Trophoblast cell (in vitro differentiated cells and primary cell): ENCODE measurements at regions not wholly inside any gene's neighbourhood (a gene's known extent, or its start where the extent isn't known, plus 50 kb on each side); places are given as distances from the start of the nearest gene placed in this dataset.
"Not testable (repeated sequence)": the region's sequence is repeated elsewhere in the genome, so short reads cannot be mapped to it uniquely, and the experiment has no call there.

Experiments
- DNase-seq, 2 donors: peaks; one replicate each; pipeline ENCODE4 v3.0.0-alpha.2; 2016
- H2AFZ ChIP-seq: 2 replicates; pipeline ENCODE4 v1.6.1; 2013; ENCODE audit warnings: low read length, moderate library complexity, mild to moderate bottlenecking; ENCODE audit not compliant: insufficient read depth, poor library complexity
- H2AK5ac ChIP-seq: 2 replicates; pipeline ENCODE4 v1.6.1; 2013; ENCODE audit warnings: mild to moderate bottlenecking, low read length
- H2BK120ac ChIP-seq: 2 replicates; pipeline ENCODE4 v1.6.1; 2013; ENCODE audit warnings: low read length, mild to moderate bottlenecking, moderate library complexity; ENCODE audit not compliant: insufficient read depth, poor library complexity
- H2BK12ac ChIP-seq: 2 replicates; pipeline ENCODE4 v1.6.1; 2013; ENCODE audit warnings: mild to moderate bottlenecking, low read length, moderate library complexity
- H2BK5ac ChIP-seq: 2 replicates; pipeline ENCODE4 v1.6.1; 2013; ENCODE audit warnings: low read length, low read depth, moderate library complexity, mild to moderate bottlenecking; ENCODE audit not compliant: poor library complexity
- H3K14ac ChIP-seq: 2 replicates; pipeline ENCODE4 v1.6.1; 2013; ENCODE audit warnings: mild to moderate bottlenecking, low read length
- H3K18ac ChIP-seq: 2 replicates; pipeline ENCODE4 v1.6.1; 2013; ENCODE audit warnings: mild to moderate bottlenecking, low read length
- H3K23ac ChIP-seq: 2 replicates; pipeline ENCODE4 v1.6.1; 2013; ENCODE audit warnings: low read length
- H3K27ac ChIP-seq: 2 replicates; pipeline ENCODE4 v1.5.1; 2013; ENCODE audit warnings: low read depth, mild to moderate bottlenecking, inconsistent platforms, low read length, moderate library complexity
- H3K27me3 ChIP-seq: 2 replicates; pipeline ENCODE4 v1.6.1; 2013; ENCODE audit warnings: inconsistent platforms, mild to moderate bottlenecking, low read length, moderate library complexity; ENCODE audit not compliant: insufficient read depth
- H3K36me3 ChIP-seq, 2 experiments: 1 replicate in 1 of 2; 2 replicates in 1 of 2; pipeline ENCODE4 v1.6.1; 2013; ENCODE audit warnings: low read length in 2 of 2, mild to moderate bottlenecking in 2 of 2, moderate library complexity in 1 of 2; ENCODE audit not compliant: insufficient read depth in 2 of 2, control insufficient read depth in 1 of 2
- H3K4ac ChIP-seq: 2 replicates; pipeline ENCODE4 v1.6.1; 2013; ENCODE audit warnings: low read depth, mild to moderate bottlenecking, low read length, moderate library complexity
- H3K4me1 ChIP-seq, 2 experiments: 1 replicate in 1 of 2; 2 replicates in 1 of 2; pipeline ENCODE4 v1.6.1; 2013; ENCODE audit warnings: low read length in 2 of 2, mild to moderate bottlenecking in 2 of 2, moderate library complexity in 1 of 2; ENCODE audit not compliant: insufficient read depth in 2 of 2, control insufficient read depth in 1 of 2
- H3K4me2 ChIP-seq: 2 replicates; pipeline ENCODE4 v1.6.1; 2013; ENCODE audit warnings: inconsistent platforms, mild to moderate bottlenecking, low read length, moderate library complexity
- H3K4me3 ChIP-seq: 2 replicates; pipeline ENCODE4 v1.5.1; 2013; ENCODE audit warnings: mild to moderate bottlenecking, low read depth, low read length, inconsistent platforms
- H3K79me1 ChIP-seq: one replicate; pipeline ENCODE4 v1.6.1; 2013; ENCODE audit warnings: low read length
- H3K79me2 ChIP-seq: 2 replicates; pipeline ENCODE4 v1.6.1; 2013; ENCODE audit warnings: low read length, mild to moderate bottlenecking; ENCODE audit not compliant: control insufficient read depth, insufficient read depth, poor library complexity
- H3K9ac ChIP-seq: 2 replicates; pipeline ENCODE4 v1.6.1; 2013; ENCODE audit warnings: mild to moderate bottlenecking, low read length
- H3K9me3 ChIP-seq: 2 replicates; pipeline ENCODE4 v1.6.1; 2013; ENCODE audit warnings: low read depth, mild to moderate bottlenecking, control low read depth, inconsistent platforms, low read length; ENCODE audit not compliant: insufficient read depth
- H4K12ac ChIP-seq: 2 replicates; pipeline ENCODE4 v1.6.1; 2013; ENCODE audit warnings: low read depth, mild to moderate bottlenecking, low read length, moderate library complexity
- H4K8ac ChIP-seq: 2 replicates; pipeline ENCODE4 v1.6.1; 2013; ENCODE audit warnings: low read depth, mild to moderate bottlenecking, low read length, moderate library complexity
- H4K91ac ChIP-seq: one replicate; pipeline ENCODE4 v1.6.1; 2013; ENCODE audit warnings: low read depth, mild to moderate bottlenecking, low read length, moderate library complexity
- WGBS: extraction: QIAGEN DNeasy Blood & Tissue Kit; methylation state at CpG from one replicate; pipeline ENCODE4 v1.1.7; 2013; ENCODE audit warnings: missing lambda C conversion rate; ENCODE audit not compliant: insufficient read length, insufficient coverage; ENCODE audit errors: extremely low coverage; 5-methylcytosine and 5-hydroxymethylcytosine counted together

DNA sequence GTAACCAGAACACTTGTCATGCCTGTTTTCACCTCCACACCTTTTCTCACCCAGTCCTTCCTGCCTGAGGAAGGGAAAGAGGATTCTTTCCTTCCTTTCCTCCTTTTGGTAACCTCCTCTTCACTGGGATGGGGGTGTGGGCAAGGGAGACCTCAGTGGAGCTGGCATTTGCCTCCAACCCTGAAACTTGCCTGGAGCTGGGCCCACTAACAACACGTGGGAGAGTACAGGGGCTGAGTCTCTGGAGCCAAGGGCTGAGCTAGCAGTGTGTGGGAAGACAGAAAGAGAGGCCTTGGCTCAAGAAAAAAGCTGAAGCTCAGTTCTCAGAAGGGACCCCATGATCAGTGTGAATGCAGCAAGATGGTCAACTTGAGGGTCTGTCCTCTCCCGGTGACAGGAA is 86.6 kb upstream of the SLC6A11 start:
- no peaks in the 10 kb centered on the region for H3K27me3 ChIP-seq
- H4K12ac ChIP-seq: no peak overlapping the region
- no peak overlapping the region for H3K4me3 ChIP-seq
- H2AK5ac ChIP-seq: no peak overlapping the region
- H3K27ac ChIP-seq: no peak overlapping the region
- no peak overlapping the region for H3K23ac ChIP-seq
- H3K79me1 ChIP-seq: no peaks in the 10 kb centered on the region
- no peak overlapping the region for H2BK12ac ChIP-seq
- H2BK120ac ChIP-seq: no peak overlapping the region
- no peak overlapping the region for H4K91ac ChIP-seq
- no peak overlapping the region for H3K18ac ChIP-seq
- DNase-seq: no peak
- no peak overlapping the region for H2AFZ ChIP-seq
- peaks cover 3% of the 10 kb centered on the region for H3K9me3 ChIP-seq
- H3K9ac ChIP-seq: no peak overlapping the region
- no peak overlapping the region for H2BK5ac ChIP-seq
- no CpG with 5 or more reads among the region's 2 CpGs for WGBS
- H3K4me2 ChIP-seq: no peak overlapping the region
- H3K36me3 ChIP-seq: no peaks in the 10 kb centered on the region
- no peaks in the 10 kb centered on the region for H3K79me2 ChIP-seq
- no peak overlapping the region for H3K4ac ChIP-seq
- H3K14ac ChIP-seq: no peak overlapping the region
- no peak overlapping the region for H4K8ac ChIP-seq
- H3K4me1 ChIP-seq: no peaks in the 10 kb centered on the region

- Histone ChIP-seq H3K4ac (no peak overlapping the region), H3K14ac (no peak overlapping the region), H3K4me3 (no peak overlapping the region), H3K4me1 (no peaks in the 10 kb centered on the region), H3K27ac (no peak overlapping the region), H3K79me2 (no peaks in the 10 kb centered on the region), H3K4me2 (no peak overlapping the region), H4K91ac (no peak overlapping the region), H2BK5ac (no peak overlapping the region), H3K27me3 (no peaks in the 10 kb centered on the region), H3K9ac (no peak overlapping the region), H2AK5ac (no peak overlapping the region), H3K79me1 (no peaks in the 10 kb centered on the region), H2BK120ac (no peak overlapping the region), H4K8ac (no peak overlapping the region), H4K12ac (no peak overlapping the region), H3K23ac (no peak overlapping the region), H3K9me3 (peaks cover 2% of the 10 kb centered on the region), H3K18ac (no peak overlapping the region), H2BK12ac (no peak overlapping the region), H2AFZ (no peak overlapping the region), H3K36me3 (no peaks in the 10 kb centered on the region)
- no peak for DNase-seq
These were observed 83.7 kb upstream of the SLC6A11 start for GRCh38 chr3:10732292-10732691.

- Histone ChIP-seq H3K18ac (no peak overlapping the region), H3K23ac (no peak overlapping the region), H3K27ac (no peak overlapping the region), H3K9ac (no peak overlapping the region), H2BK5ac (no peak overlapping the region), H3K79me1 (no peaks in the 10 kb centered on the region), H4K12ac (no peak overlapping the region), H2BK12ac (no peak overlapping the region), H3K4me3 (no peak overlapping the region), H3K36me3 (no peaks in the 10 kb centered on the region), H3K9me3 (peaks cover 2% of the 10 kb centered on the region), H3K27me3 (no peaks in the 10 kb centered on the region), H2AK5ac (no peak overlapping the region), H4K91ac (no peak overlapping the region), H2AFZ (no peak overlapping the region), H3K14ac (no peak overlapping the region), H3K4me2 (no peak overlapping the region), H3K4me1 (no peaks in the 10 kb centered on the region), H3K79me2 (no peaks in the 10 kb centered on the region), H2BK120ac (no peak overlapping the region), H3K4ac (no peak overlapping the region), H4K8ac (no peak overlapping the region)
- no peak for DNase-seq
These were observed 82.7 kb upstream of the SLC6A11 start for GRCh38 chr3:10733297-10733696.

GRCh38 chr3:10736444-10736843 is 79.6 kb upstream of the SLC6A11 start:
- H3K27me3 ChIP-seq, H3K18ac ChIP-seq, H3K36me3 ChIP-seq, H3K4me2 ChIP-seq, H2AFZ ChIP-seq, H2BK120ac ChIP-seq, H2BK12ac ChIP-seq, H3K9me3 ChIP-seq, H3K27ac ChIP-seq, H4K12ac ChIP-seq, H3K4me1 ChIP-seq, H2BK5ac ChIP-seq, H4K91ac ChIP-seq, H3K4ac ChIP-seq, H4K8ac ChIP-seq, DNase-seq, H3K79me2 ChIP-seq, H3K23ac ChIP-seq, H3K79me1 ChIP-seq, H2AK5ac ChIP-seq, H3K14ac ChIP-seq, H3K4me3 ChIP-seq, H3K9ac ChIP-seq: not testable (repeated sequence)
- no CpG with 5 or more reads among the region's 3 CpGs for WGBS

DNA sequence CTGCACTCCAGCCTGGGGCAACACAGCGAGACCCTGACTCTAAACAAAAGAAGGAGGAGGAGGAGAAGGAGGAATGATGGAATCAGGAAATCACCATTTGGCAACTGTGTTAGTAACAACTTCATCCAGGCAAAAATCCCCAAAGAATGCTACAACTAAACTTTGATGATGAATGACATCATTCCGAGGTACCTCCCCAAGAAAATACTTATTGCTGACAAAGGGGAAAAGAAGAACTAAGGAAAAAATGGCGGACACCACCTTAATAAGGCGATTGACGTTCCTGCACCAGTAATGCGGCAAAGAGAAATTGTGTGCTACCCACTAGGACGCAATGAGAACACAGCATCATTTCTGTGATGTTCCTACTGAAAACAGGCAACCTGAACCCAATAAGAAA is 78.2 kb upstream of the SLC6A11 start:
- H3K4me2 ChIP-seq: no peak overlapping the region
- no peak overlapping the region for H3K9ac ChIP-seq
- no peak overlapping the region for H2BK12ac ChIP-seq
- H3K79me2 ChIP-seq: no peaks in the 10 kb centered on the region
- no peak overlapping the region for H4K8ac ChIP-seq
- no peak overlapping the region for H3K27ac ChIP-seq
- H4K12ac ChIP-seq: no peak overlapping the region
- H3K23ac ChIP-seq: no peak overlapping the region
- H2AK5ac ChIP-seq: no peak overlapping the region
- no peaks in the 10 kb centered on the region for H3K4me1 ChIP-seq
- no CpG with 5 or more reads among the region's 7 CpGs for whole genome bisulfite sequencing
- no peaks in the 10 kb centered on the region for H3K36me3 ChIP-seq
- peaks cover 2% of the 10 kb centered on the region for H3K9me3 ChIP-seq
- H2BK120ac ChIP-seq: no peak overlapping the region
- H3K79me1 ChIP-seq: no peaks in the 10 kb centered on the region
- no peak overlapping the region for H3K18ac ChIP-seq
- no peak overlapping the region for H2BK5ac ChIP-seq
- no peak overlapping the region for H3K14ac ChIP-seq
- no peak overlapping the region for H3K4ac ChIP-seq
- no peak for DNase-seq
- H3K27me3 ChIP-seq: no peaks in the 10 kb centered on the region
- H2AFZ ChIP-seq: no peak overlapping the region
- H4K91ac ChIP-seq: no peak overlapping the region
- H3K4me3 ChIP-seq: no peak overlapping the region
